H1 (cell line): ENCODE measurements at regions not wholly inside any gene's neighbourhood (a gene's known extent, or its start where the extent isn't known, plus 50 kb on each side); places are given as distances from the start of the nearest gene placed in this dataset.

ENCODE experiments used
- ASH2L ChIP-seq: fragments of 200-600, 300-600 bp; sonication (generic); IDR thresholded peaks from one replicate; pipeline ENCODE4 v1.7.1; 2017; ENCODE audit warnings: low read length
- EGR1 ChIP-seq: IDR thresholded peaks from 2 replicates; pipeline ENCODE4 v1.6.1; 2011; ENCODE audit warnings: low read depth, low read length, borderline replicate concordance
- FOSL1 ChIP-seq: IDR thresholded peaks from 2 replicates; pipeline ENCODE4 v1.6.1; 2011; ENCODE audit warnings: mild to moderate bottlenecking, low read depth, low read length, moderate library complexity; ENCODE audit not compliant: insufficient read depth
- MAFK ChIP-seq: IDR thresholded peaks from 2 replicates; pipeline ENCODE4 v1.6.1; 2012; ENCODE audit warnings: low read depth, mild to moderate bottlenecking, improper control_type of control experiment, low read length
- TAF7 ChIP-seq: optimal IDR thresholded peaks from 2 replicates; pipeline ENCODE3; 2011; ENCODE audit warnings: low read depth, mild to moderate bottlenecking, inconsistent platforms, low read length, moderate library complexity, borderline replicate concordance
- TF ChIP-seq, protein P1 (sequence below): IDR thresholded peaks from 2 replicates; pipeline ENCODE4 v1.6.1; 2012; ENCODE audit warnings: low read length, inconsistent platforms
- TF ChIP-seq, protein P2 (sequence below): fragments of 300-600 bp; sonication (generic); IDR thresholded peaks from 2 replicates; pipeline ENCODE4 v1.7.1; 2012; ENCODE audit warnings: low read length, moderate library complexity, mild to moderate bottlenecking, inconsistent platforms; ENCODE audit not compliant: insufficient replicate concordance
- TF ChIP-seq, protein P3 (sequence below): IDR thresholded peaks from 2 replicates; pipeline ENCODE4 v1.6.1; 2012; ENCODE audit warnings: inconsistent platforms

DNA sequence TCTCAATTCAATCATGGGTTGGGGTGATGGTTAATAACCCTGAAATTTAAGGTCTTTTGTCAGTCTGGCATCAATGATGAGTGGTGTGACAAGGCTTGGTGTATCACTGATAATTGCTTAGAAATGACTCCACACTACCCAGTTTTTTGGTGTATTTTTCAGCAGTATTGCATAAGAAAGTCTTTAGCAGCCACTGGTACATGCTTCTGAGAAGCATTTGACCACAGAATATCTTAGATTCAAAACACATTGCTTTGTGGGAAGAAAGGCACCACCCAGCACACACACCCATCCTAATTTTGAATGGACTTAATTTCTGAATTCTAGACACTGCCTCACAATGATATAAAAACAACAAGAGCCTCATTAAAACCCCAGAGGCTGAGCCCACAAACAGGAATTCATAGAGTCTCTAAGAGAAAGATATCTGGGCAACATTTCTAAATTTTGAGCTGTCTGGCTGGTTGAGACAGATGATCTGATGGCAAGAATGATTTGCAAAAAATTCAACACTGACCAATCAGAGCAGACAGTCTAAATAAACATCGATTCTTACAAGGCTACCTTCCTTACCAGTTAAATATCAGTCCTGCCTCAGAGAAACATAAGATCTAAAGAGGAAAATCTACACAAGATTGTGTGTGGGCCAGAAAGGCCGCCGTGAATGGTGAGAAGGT is 114.7 kb upstream of the CYP1B1 start (continued):
- TF ChIP-seq, protein P1, sequence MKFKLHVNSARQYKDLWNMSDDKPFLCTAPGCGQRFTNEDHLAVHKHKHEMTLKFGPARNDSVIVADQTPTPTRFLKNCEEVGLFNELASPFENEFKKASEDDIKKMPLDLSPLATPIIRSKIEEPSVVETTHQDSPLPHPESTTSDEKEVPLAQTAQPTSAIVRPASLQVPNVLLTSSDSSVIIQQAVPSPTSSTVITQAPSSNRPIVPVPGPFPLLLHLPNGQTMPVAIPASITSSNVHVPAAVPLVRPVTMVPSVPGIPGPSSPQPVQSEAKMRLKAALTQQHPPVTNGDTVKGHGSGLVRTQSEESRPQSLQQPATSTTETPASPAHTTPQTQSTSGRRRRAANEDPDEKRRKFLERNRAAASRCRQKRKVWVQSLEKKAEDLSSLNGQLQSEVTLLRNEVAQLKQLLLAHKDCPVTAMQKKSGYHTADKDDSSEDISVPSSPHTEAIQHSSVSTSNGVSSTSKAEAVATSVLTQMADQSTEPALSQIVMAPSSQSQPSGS: no peak
- TF ChIP-seq, protein P2, sequence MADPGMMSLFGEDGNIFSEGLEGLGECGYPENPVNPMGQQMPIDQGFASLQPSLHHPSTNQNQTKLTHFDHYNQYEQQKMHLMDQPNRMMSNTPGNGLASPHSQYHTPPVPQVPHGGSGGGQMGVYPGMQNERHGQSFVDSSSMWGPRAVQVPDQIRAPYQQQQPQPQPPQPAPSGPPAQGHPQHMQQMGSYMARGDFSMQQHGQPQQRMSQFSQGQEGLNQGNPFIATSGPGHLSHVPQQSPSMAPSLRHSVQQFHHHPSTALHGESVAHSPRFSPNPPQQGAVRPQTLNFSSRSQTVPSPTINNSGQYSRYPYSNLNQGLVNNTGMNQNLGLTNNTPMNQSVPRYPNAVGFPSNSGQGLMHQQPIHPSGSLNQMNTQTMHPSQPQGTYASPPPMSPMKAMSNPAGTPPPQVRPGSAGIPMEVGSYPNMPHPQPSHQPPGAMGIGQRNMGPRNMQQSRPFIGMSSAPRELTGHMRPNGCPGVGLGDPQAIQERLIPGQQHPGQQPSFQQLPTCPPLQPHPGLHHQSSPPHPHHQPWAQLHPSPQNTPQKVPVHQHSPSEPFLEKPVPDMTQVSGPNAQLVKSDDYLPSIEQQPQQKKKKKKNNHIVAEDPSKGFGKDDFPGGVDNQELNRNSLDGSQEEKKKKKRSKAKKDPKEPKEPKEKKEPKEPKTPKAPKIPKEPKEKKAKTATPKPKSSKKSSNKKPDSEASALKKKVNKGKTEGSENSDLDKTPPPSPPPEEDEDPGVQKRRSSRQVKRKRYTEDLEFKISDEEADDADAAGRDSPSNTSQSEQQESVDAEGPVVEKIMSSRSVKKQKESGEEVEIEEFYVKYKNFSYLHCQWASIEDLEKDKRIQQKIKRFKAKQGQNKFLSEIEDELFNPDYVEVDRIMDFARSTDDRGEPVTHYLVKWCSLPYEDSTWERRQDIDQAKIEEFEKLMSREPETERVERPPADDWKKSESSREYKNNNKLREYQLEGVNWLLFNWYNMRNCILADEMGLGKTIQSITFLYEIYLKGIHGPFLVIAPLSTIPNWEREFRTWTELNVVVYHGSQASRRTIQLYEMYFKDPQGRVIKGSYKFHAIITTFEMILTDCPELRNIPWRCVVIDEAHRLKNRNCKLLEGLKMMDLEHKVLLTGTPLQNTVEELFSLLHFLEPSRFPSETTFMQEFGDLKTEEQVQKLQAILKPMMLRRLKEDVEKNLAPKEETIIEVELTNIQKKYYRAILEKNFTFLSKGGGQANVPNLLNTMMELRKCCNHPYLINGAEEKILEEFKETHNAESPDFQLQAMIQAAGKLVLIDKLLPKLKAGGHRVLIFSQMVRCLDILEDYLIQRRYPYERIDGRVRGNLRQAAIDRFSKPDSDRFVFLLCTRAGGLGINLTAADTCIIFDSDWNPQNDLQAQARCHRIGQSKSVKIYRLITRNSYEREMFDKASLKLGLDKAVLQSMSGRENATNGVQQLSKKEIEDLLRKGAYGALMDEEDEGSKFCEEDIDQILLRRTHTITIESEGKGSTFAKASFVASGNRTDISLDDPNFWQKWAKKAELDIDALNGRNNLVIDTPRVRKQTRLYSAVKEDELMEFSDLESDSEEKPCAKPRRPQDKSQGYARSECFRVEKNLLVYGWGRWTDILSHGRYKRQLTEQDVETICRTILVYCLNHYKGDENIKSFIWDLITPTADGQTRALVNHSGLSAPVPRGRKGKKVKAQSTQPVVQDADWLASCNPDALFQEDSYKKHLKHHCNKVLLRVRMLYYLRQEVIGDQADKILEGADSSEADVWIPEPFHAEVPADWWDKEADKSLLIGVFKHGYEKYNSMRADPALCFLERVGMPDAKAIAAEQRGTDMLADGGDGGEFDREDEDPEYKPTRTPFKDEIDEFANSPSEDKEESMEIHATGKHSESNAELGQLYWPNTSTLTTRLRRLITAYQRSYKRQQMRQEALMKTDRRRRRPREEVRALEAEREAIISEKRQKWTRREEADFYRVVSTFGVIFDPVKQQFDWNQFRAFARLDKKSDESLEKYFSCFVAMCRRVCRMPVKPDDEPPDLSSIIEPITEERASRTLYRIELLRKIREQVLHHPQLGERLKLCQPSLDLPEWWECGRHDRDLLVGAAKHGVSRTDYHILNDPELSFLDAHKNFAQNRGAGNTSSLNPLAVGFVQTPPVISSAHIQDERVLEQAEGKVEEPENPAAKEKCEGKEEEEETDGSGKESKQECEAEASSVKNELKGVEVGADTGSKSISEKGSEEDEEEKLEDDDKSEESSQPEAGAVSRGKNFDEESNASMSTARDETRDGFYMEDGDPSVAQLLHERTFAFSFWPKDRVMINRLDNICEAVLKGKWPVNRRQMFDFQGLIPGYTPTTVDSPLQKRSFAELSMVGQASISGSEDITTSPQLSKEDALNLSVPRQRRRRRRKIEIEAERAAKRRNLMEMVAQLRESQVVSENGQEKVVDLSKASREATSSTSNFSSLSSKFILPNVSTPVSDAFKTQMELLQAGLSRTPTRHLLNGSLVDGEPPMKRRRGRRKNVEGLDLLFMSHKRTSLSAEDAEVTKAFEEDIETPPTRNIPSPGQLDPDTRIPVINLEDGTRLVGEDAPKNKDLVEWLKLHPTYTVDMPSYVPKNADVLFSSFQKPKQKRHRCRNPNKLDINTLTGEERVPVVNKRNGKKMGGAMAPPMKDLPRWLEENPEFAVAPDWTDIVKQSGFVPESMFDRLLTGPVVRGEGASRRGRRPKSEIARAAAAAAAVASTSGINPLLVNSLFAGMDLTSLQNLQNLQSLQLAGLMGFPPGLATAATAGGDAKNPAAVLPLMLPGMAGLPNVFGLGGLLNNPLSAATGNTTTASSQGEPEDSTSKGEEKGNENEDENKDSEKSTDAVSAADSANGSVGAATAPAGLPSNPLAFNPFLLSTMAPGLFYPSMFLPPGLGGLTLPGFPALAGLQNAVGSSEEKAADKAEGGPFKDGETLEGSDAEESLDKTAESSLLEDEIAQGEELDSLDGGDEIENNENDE: no peak
- no peak for TF ChIP-seq FOSL1
- TF ChIP-seq TAF7: no peak
- TF ChIP-seq, protein P3, sequence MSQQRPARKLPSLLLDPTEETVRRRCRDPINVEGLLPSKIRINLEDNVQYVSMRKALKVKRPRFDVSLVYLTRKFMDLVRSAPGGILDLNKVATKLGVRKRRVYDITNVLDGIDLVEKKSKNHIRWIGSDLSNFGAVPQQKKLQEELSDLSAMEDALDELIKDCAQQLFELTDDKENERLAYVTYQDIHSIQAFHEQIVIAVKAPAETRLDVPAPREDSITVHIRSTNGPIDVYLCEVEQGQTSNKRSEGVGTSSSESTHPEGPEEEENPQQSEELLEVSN: no peak
- TF ChIP-seq EGR1: no peak
- TF ChIP-seq ASH2L: no peak
- TF ChIP-seq MAFK: no peak
